ENCODE measurements at regions not wholly inside any gene's neighbourhood (a gene's known extent, or its start where the extent isn't known, plus 50 kb on each side); places are given as distances from the start of the nearest gene placed in this dataset.
A peak's percentile ranks its signal among the peaks of the same experiment; 100 is the strongest.

DNA sequence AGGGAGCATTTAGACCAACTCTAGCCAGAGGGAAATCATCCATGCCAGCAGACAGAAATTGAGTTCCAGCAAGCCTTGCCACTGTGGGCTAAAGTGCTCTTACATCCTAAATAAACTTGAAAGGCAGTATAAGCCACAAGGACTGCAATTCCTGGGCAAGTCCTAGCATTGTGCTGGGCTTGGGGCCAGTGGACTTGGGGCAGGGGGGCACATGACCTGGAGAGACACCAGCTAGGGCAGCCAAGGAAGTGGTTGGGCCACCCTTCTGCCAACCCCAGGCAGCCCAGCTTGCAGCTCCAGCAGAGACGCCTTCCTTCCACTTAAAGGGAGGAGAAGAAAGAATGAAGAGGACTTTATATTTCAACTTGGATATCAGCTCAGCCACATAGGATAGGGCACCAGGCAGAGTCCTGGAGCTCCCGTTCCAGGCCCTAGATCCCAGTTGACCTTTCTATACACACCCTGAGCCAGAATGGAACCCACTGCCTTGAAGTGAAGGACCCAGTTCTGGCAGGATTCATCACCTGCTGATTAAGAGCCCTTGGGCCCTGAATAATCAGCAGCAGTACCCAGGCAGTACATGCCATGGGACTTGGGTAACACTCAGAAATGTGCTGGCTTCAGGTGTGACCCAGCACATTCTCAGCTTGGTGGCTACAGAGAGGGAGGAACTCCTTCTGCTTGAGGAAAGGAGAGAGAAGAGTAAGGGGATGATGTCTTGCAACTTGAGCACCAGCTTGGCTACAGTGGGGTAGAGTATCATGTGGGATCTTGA, 153.0 kb downstream of the GNAI1 start:
- H3K4me3 ChIP-seq (replicated peaks in 1 of 2; ENCODE audit: low read depth in 2 of 2, low read length in 2 of 2) = no peak overlapping the region
- DNase-seq (ENCODE audit: low read depth in 2 of 2) = no peak
- TF ChIP-seq, protein P1, sequence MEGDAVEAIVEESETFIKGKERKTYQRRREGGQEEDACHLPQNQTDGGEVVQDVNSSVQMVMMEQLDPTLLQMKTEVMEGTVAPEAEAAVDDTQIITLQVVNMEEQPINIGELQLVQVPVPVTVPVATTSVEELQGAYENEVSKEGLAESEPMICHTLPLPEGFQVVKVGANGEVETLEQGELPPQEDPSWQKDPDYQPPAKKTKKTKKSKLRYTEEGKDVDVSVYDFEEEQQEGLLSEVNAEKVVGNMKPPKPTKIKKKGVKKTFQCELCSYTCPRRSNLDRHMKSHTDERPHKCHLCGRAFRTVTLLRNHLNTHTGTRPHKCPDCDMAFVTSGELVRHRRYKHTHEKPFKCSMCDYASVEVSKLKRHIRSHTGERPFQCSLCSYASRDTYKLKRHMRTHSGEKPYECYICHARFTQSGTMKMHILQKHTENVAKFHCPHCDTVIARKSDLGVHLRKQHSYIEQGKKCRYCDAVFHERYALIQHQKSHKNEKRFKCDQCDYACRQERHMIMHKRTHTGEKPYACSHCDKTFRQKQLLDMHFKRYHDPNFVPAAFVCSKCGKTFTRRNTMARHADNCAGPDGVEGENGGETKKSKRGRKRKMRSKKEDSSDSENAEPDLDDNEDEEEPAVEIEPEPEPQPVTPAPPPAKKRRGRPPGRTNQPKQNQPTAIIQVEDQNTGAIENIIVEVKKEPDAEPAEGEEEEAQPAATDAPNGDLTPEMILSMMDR (IDR thresholded peaks at IDR 0.05; ENCODE audit: low read depth, low read length) = no peak

DNA sequence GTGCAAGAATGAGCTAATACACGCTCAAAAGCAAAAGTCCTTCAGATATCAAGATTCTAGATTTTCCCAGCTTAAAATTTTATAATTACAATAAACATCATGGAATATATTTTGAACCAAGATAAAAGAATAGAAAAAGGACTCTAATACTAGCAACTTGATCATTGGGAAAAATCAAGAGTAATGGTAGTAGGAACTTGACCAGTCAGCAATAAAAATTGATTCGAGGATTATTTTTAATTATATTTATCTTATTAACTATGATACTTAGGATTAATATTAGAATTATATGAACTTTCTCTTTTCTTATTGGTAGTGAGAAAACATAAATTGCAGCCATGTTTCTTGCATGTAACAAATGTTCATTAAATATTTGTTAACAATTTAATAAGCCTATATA, 152.0 kb downstream of the GNAI1 start:
- TF ChIP-seq, protein P1 (IDR thresholded peaks at IDR 0.05; ENCODE audit: low read depth, low read length) = no peak
- no peak overlapping the region for H3K4me3 ChIP-seq (replicated peaks in 1 of 2; ENCODE audit: low read depth in 2 of 2, low read length in 2 of 2)
- DNase-seq (ENCODE audit: low read depth in 2 of 2) = no peak

DNA sequence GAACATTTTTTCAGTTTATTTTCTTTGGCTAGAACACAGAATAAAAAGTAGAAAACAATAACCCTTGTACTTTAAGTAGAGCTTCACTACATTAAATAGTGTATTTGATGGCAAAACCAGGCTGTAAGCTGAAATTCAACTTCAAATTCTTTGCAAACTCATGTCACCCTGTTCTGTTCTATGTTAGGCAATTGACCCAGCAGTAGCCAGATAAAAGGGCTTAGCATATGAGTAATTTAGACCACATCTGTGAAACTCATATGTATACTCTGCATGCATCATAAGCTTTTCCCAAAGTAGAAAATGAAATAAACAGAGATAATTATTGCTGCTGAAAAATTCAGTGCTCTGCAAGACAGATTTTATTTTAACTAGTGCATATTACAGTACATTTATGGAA, 150.2 kb downstream of the GNAI1 start:
- peak; percentile 77 to 87 for DNase-seq (ENCODE audit: low read depth in 2 of 2)

DNA sequence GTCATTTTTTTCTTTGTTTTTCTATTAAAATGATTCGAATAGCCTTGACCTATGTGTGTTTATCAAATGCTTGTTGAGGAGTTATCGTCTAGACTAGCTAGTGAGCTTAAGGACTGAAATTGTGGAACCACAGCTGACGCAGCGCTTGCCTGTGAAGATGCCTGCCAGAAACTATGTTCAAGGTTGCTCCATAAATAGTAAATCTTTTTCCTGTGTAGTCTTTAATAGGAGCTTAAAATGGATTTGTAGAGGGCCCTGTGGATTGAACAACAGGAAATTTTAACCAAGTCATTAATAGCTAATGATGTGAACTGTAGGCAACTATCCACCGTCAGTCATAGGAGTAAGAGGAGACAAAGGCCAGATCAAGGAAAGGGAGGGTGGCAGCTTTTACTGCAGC, 145.1 kb downstream of the GNAI1 start:
- DNase-seq (ENCODE audit: low read depth in 2 of 2) = peak in 1 of 2 donors; percentile 41
- TF ChIP-seq, protein P1 (IDR thresholded peaks at IDR 0.05; ENCODE audit: low read depth, low read length) = no peak
- H3K4me3 ChIP-seq (replicated peaks in 1 of 2; ENCODE audit: low read depth in 2 of 2, low read length in 2 of 2) = no peak overlapping the region

More for the DNA sequence above, 150.2 kb downstream of the GNAI1 start:
- H3K4me3 ChIP-seq (replicated peaks in 1 of 2; ENCODE audit: low read depth in 2 of 2, low read length in 2 of 2) = no peak overlapping the region
- TF ChIP-seq, protein P1 (IDR thresholded peaks at IDR 0.05; ENCODE audit: low read depth, low read length) = no peak

DNA sequence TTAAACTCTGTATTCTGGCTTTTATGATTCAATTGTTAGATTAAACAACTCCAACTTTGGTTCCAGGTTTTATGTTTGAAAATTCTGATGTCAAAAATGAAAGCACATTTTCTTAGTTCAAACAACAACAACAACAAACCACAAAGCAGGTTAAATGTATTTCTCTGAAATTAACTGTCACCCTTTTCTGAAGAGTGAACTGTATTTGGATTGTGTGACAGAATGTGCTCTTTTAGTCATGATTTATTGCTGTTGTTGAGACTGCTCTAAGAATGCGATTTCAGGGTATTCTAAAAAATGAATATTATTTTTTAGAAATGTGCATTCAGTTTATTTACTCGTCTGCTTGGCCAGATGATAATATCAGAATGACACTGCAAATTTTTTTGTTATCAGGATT, 144.1 kb downstream of the GNAI1 start:
- DNase-seq (ENCODE audit: low read depth in 2 of 2) = no peak
- no peak overlapping the region for H3K4me3 ChIP-seq (replicated peaks in 1 of 2; ENCODE audit: low read depth in 2 of 2, low read length in 2 of 2)
- TF ChIP-seq, protein P1 (IDR thresholded peaks at IDR 0.05; ENCODE audit: low read depth, low read length) = no peak

DNA sequence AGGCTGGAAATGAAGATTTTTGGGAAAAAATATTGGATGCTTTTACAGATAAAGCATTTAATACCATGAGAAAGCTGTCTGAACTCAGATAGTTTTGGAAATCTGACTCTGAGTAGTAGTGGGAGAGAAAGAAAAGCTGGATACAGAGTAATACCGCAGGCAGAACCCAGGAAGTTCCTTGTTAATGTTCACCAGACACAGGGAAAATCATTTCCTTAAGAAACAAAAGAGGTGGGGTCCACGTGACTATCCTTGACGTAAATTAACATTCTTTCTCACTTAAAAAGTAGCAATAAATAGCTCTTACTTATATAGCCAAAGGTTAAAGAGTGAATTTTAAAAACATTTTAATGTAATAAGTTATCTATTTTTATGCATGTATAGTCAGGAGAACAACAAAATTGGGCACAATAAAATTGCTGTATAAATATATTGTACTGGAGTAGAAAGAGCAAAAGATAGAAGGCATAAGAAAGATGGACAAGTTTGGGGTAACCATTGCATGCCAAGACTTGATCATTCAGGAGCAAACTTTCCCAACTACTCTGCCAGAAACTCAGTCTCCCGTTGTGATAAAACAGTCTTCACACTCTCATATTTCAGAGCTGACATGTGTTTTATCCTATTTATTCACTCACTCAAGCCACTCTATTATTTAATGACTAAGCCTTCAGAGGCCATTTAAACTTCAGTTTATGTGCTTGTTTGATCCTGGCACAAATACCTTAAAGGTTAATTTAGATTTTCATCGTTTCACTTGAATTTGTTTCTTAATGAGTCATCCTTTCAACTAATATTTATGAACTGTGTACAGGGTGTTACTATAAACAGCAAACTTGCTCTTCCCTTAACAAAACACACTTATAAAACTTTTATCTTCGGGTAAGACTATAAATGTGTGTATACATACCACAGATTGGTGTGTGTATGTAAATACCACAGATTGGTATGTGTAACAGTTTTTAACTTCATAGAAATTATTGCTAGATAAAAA, 143.1 kb downstream of the GNAI1 start:
- TF ChIP-seq, protein P1 (IDR thresholded peaks at IDR 0.05; ENCODE audit: low read depth, low read length) = no peak
- DNase-seq (ENCODE audit: low read depth in 2 of 2) = peak; percentile 58 to 72
- H3K4me3 ChIP-seq (replicated peaks in 1 of 2; ENCODE audit: low read depth in 2 of 2, low read length in 2 of 2) = no peak overlapping the region
